Thoracic aorta (tissue), 2 donors: ENCODE measurements at regions not wholly inside any gene's neighbourhood (a gene's known extent, or its start where the extent isn't known, plus 50 kb on each side); places are given as distances from the start of the nearest gene placed in this dataset.

Source experiments
- ATAC-seq: fragments of 150-250 bp; one replicate; pipeline ENCODE4 v1.8.0; 2017; ENCODE audit warnings: low read depth; ENCODE audit not compliant: insufficient number of reproducible peaks, low FRiP score
- DNase-seq: peaks from one replicate; pipeline ENCODE4 v3.0.0-alpha.2; 2020; ENCODE audit warnings: low spot score
- H3K27ac ChIP-seq, 2 donors: fragments of 200-600 bp; sonication (generic); 1 replicate in 1 of 2; 2 replicates in 1 of 2; pipeline ENCODE4 v1.5.1; 2016; ENCODE audit warnings: mild to moderate bottlenecking in 2 of 2, moderate library complexity in 2 of 2
- H3K27me3 ChIP-seq: fragments of 200-600 bp; sonication (generic); replicated peaks from 2 replicates; pipeline ENCODE4 v1.6.0; 2016; ENCODE audit warnings: mild to moderate bottlenecking; ENCODE audit not compliant: insufficient read depth
- H3K36me3 ChIP-seq: fragments of 200-600 bp; sonication (generic); one replicate; pipeline ENCODE4 v1.5.1; 2016
- H3K4me1 ChIP-seq, 2 donors: fragments of 200-600 bp; sonication (generic); 1 replicate in 1 of 2; 2 replicates in 1 of 2; pipeline versions ENCODE4 v1.5.1 to v1.6.0; 2016; ENCODE audit warnings: low read depth in 2 of 2, mild to moderate bottlenecking in 1 of 2; ENCODE audit not compliant: control insufficient read depth in 1 of 2
- H3K4me3 ChIP-seq: fragments of 200-600 bp; sonication (generic); 2 replicates; pipeline ENCODE4 v1.5.1; 2016; ENCODE audit warnings: mild to moderate bottlenecking
- H3K9me3 ChIP-seq: fragments of 200-600 bp; sonication (generic); 2 replicates; pipeline ENCODE4 v1.5.1; 2016
- CTCF ChIP-seq: fragments of 200-600 bp; sonication (generic); IDR thresholded peaks from one replicate; pipeline ENCODE4 v1.5.1; 2019; ENCODE audit warnings: antibody characterized with exemption

- no peaks in the 10 kb centered on the region for H3K4me1 ChIP-seq
- no peaks in the 10 kb centered on the region for H3K27me3 ChIP-seq
- no peak overlapping the region for H3K27ac ChIP-seq
- H3K9me3 ChIP-seq: no peaks in the 10 kb centered on the region
- no peak overlapping the region for H3K4me3 ChIP-seq
- no peak for TF ChIP-seq CTCF
- DNase-seq (no peak), ATAC-seq (no peak)
- no peaks in the 10 kb centered on the region for H3K36me3 ChIP-seq
Observed at GRCh38 chr1:94668528-94668927, 127.0 kb upstream of the F3 start.

GRCh38 chr1:94667818-94668217, 126.3 kb upstream of the F3 start:
- Histone ChIP-seq H3K27ac (no peak overlapping the region), H3K4me1 (no peaks in the 10 kb centered on the region), H3K9me3 (no peaks in the 10 kb centered on the region), H3K36me3 (no peaks in the 10 kb centered on the region), H3K27me3 (no peaks in the 10 kb centered on the region), H3K4me3 (no peak overlapping the region)
- ATAC-seq (no peak), DNase-seq (no peak)
- no peak for TF ChIP-seq CTCF

- no peaks in the 10 kb centered on the region for H3K36me3 ChIP-seq
- no peak overlapping the region for H3K27ac ChIP-seq
- no peak for ATAC-seq
Observed at GRCh38 chr1:94666797-94667196, 125.2 kb upstream of the F3 start.

GRCh38 chr1:94661431-94661932, 119.9 kb upstream of the F3 start:
- no peaks in the 10 kb centered on the region for H3K36me3 ChIP-seq
- no peak overlapping the region for H3K4me3 ChIP-seq
- ATAC-seq: no peak
- H3K4me1 ChIP-seq: peaks cover 5 to 17% of the 10 kb centered on the region in 2 donors
- no peak for DNase-seq
- no peaks in the 10 kb centered on the region for H3K9me3 ChIP-seq
- no peak overlapping the region for H3K27ac ChIP-seq
- H3K27me3 ChIP-seq: no peaks in the 10 kb centered on the region
- TF ChIP-seq CTCF: no peak

More at GRCh38 chr1:94666797-94667196, 125.2 kb upstream of the F3 start:
- H3K4me3 ChIP-seq: no peak overlapping the region
- H3K4me1 ChIP-seq: no peaks in the 10 kb centered on the region
- H3K9me3 ChIP-seq: no peaks in the 10 kb centered on the region
- no peak for TF ChIP-seq CTCF
- DNase-seq: no peak
- H3K27me3 ChIP-seq: no peaks in the 10 kb centered on the region

GRCh38 chr1:94660994-94661393, 119.4 kb upstream of the F3 start:
- ATAC-seq: no peak
- Histone ChIP-seq H3K36me3 (no peaks in the 10 kb centered on the region), H3K27ac (no peak overlapping the region), H3K4me1 (peaks cover 5 to 17% of the 10 kb centered on the region in 2 donors), H3K9me3 (no peaks in the 10 kb centered on the region), H3K4me3 (no peak overlapping the region), H3K27me3 (no peaks in the 10 kb centered on the region)
- TF ChIP-seq CTCF: no peak
- DNase-seq: no peak
